ENCODE measurements at regions not wholly inside any gene's neighbourhood (a gene's known extent, or its start where the extent isn't known, plus 50 kb on each side); places are given as distances from the start of the nearest gene placed in this dataset.
"Not testable (repeated sequence)": the region's sequence is repeated elsewhere in the genome, so short reads cannot be mapped to it uniquely, and the experiment has no call there.

DNA sequence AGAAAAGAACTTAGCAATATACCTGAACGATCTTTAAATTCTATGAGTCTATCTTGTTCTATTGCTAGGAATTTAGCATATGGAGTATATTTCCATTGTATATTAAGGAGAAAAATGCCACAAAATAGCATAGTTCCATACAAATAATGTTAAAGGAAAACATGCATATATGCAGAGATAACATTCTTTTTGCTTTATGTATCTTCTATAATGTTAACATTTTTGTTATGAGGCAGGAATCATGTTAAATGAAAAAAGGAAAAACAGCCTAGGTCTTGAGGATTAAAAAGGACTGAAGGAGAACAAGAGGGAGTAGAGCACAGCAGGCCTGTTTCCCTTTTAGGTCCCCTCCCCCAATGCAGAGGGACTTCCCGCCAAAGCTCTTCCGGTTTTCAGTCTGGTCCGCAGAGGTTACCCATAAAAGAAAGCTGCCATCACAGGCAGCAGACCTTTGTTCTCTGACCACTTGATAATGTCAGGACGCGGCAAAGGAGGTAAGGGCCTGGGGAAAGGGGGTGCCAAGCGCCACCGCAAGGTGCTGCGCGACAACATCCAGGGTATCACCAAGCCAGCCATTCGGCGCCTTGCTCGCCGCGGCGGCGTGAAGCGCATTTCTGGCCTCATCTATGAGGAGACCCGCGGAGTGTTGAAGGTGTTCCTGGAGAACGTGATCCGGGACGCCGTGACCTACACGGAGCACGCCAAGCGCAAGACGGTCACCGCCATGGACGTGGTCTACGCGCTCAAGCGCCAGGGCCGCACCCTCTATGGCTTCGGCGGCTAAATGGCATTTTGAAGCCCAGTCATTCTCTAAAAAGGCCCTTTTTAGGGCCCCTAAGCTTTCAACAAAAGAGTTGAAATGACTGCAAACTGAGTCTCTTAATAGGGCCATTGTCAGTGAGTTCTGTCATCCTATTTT, 108.4 kb upstream of the PRSS16 start:
- DNase-seq: peak; percentile 33

DNA sequence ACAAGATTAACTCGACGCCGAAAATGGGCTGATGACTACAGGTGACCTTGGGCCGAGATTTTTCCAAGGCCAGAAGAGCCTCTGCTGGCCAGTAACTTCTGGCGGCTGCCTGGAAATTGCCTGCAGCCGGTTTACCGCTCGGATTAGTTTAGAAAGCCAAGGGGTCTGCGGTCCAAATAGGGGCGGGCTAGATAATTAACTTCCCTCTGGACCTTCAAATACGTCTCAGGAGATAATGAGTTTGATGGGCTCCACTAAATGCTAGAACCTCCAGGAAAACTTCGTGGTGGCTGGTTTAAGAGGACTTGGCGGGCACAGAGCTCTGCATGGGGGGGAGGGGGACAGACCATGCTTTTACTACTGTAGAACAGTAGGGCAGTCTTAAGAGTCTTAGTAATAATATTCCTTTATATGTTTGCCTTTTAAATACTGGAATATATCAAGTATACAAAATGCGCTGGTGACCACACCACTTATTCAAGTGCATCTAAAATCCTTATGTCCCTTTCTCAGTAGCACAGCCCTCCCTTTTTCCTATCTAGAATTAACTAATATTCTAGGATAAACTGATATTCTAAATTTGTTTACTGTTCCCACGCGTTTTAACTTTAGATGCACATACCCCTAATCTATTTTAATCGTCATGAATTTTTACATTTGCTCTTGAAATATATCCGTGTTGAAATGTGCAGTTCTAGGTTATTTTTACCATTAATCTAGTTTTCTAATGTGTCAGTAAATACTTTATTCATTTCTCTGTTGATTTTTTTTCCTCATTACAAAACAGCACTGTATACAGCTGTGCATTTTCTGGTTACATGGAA, 107.5 kb upstream of the PRSS16 start:
- no peak for DNase-seq

GRCh38 chr6:27140999-27141528, 106.4 kb upstream of the PRSS16 start:
- DNase-seq: no peak

DNA sequence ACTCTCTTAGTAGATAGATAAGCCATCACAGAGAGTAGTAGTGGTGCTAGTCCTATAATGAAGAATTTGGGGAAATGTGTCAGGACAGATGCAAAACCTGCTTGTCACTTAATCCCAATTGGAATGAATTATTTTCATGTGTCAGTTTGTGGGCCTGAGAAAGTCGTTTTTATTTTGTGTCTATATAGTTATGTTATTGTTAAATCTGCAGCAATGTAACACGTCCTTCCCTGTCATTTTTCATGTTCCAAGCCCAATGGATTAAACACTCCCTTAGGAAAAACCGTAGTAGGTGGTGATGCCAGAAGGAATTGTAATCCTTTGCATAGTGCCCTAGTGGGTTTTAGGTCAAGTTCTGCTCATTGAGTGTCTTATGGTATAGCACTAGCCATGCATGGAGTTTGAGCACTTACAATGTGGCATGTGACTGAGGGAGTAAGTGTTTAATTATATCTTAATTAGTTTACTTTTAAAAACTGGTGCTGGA, 105.9 kb upstream of the PRSS16 start:
- DNase-seq: no peak

- DNase-seq: not testable (repeated sequence)
Measured at GRCh38 chr6:27143020-27143388, 104.5 kb upstream of the PRSS16 start.

DNA sequence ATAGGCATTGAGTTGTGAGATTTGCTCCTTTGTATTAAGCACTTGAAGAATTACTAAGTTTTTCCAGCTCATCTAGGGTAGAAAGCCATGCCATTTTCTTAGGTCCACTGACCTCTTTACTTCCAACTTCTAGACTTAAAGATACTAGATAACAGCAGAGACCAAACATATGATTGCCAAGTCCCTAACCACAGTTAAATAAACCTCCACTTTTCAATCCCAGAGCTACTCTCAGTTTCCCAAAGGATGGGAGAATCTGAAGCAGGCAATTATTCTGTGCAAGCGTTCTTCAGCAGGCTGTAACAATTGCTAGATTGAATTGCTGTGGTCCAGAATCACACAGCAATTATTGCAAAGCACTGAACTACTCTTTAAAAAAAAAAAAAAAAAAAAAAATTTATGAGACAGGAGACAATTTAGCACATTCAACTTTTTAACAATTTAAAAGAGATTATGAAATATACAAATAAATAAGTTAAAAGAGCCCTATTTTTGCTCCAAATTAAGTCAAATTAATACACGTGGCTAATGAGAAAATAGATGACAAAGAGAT, 104.0 kb upstream of the PRSS16 start:
- no peak for DNase-seq

- no peak for DNase-seq
Measured at GRCh38 chr6:27144740-27145079, 102.8 kb upstream of the PRSS16 start.

GRCh38 chr6:27145731-27146455, 101.6 kb upstream of the PRSS16 start:
- peak; percentile 43 for DNase-seq

DNA sequence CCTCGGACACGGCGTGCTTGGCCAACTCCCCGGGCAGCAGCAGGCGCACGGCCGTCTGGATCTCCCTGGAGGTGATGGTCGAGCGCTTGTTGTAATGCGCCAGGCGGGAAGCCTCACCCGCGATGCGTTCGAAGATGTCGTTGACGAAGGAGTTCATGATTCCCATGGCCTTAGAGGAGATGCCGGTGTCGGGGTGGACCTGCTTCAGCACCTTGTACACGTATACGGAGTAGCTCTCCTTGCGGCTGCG, 101.1 kb upstream of the PRSS16 start:
- not testable (repeated sequence) for DNase-seq

GRCh38 chr6:27146706-27147505, 100.6 kb upstream of the PRSS16 start:
- DNase-seq: peak; percentile 67

DNA sequence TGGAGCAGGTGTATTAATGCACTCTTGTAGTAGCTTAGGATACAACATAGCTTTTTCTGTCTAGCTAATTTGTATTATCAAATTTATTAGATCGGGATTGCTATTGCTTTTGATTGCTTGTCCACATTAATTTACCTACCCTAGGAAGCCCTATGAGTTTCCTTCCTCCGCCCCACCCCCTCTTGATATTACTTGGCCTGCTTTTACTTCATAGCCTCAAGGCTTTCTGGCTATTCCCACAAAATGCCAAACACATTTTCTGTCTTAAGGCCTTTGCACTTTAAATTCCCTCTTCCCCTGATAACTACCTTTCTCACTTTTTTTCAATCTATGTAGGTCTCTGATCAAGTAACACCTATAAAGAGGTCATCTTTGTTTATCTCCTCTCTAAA, 99.1 kb upstream of the PRSS16 start:
- DNase-seq: no peak

- DNase-seq: no peak
Measured at GRCh38 chr6:27149150-27149549, 98.4 kb upstream of the PRSS16 start.

DNA sequence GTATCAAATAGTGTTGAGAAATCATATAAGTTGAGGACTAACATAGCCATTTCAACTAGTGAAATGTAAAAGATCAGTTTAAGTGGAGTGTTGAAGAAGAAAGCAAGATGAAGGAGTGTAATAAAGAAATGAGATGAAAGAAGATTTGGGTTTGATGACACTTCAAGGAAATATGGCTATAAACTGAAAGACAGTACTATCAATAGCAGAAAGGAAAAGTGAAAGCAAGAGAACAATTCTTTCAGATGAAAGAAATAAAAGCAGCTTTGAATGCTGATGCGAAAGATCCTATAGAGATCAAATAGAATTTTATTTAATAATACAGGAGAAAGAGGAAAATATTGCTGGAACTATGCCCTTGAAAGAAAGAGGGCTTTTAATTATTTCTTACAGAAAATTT, 92.8 kb upstream of the PRSS16 start:
- no peak for DNase-seq

DNA sequence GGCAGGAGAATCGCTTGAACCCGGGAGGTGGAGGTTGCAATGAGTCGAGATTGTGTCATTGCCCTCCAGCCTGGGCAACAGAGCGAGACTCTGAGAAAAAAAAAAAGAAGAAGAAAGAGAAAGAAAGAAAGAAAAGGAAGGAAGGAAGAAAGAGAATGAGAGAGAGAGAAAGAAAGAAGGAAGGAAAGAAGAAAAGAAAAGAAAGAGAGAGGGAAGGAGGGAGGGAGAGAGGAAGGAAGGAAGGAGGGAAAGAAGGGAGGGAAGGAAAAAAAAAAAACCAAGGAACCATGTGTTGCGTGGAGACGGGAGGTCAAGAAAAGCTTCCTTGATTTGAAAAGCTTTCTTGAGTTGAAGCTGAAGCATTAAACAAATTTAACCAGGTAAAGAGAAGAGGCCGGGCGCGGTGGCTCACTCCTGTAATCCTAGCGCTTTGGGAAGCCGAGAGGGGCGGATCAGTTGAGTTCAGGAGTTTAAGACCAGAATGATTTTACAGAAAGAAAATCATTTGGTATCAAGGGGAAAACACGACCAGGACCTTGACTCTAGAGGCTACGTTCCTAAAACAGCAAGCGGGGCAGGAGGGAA, 90.5 kb upstream of the PRSS16 start:
- DNase-seq: no peak

DNA sequence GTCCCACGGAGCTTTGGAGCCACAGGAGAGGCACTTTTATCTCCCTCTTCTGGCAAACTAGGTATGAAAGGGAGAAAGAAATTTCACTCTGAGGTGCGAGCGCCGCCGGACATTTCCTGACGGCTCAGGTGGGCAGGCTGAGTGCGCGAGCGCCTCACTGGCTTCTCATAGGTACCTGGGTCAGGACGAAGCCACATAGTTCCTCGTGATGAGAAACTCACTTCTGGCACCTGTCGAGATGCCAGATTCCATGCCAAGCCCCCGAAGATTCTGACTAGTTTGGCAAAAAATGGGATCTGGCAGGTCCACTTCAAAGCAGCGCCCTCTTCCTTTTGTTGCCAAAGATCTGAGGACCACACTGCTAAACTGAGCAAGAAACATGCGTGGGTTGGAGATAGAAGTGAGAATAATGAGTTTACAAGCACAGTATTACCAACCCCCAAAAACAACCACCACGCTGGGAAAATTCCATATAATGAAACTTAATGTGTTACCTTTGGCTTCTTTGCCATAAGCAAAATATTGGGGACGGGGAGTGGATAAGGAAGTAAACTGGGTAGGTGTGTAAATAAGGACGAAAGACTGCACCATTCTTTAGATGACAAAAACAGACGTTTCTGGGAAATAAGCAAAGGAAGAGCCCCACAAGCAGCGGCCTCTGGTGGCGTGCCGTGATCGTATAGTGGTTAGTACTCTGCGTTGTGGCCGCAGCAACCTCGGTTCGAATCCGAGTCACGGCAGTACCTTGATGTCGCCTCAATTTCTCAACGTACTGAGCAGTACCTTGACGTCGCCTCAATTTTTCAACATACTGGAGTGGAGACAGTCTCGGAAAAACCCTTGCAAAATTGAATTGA, 89.8 kb upstream of the PRSS16 start:
- peak; percentile 75 for DNase-seq

DNA sequence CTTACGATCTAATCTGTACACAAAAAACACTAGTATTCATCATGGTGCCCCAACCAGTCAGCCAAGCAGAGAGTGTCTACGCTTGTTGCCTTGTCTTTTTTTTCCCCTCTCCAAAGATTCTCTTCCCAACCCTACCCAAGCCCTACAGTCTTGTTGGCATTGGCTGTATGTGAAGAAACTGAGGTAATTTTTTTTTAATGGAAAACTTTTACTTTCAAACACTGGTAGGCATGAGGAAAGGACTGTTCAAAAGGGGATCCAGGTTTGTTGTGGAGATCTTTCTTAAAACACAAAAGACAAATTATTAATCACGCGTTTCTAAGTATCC, 89.2 kb upstream of the PRSS16 start:
- no peak for DNase-seq

DNA sequence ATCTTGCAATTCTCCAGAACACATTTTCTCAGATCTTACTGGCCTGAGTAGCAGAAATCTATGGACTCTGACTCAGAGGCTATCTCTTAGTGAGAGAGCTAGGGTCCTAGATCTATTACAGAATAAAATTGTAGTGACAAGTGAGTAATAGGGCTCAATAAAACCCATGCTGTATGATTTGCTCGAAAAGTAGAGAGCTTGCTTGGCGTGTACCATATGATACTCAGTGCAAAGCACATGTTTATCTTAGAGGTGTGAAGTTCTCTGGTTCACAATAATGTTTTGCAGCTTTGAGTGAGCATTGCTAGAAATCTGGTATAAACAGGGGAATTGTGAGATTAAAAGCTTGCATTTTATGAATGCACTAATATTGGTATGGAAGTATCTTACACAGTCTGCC, 87.8 kb upstream of the PRSS16 start:
- no peak for DNase-seq

- DNase-seq: no peak
Measured at GRCh38 chr6:27161115-27161514, 86.4 kb upstream of the PRSS16 start.

GRCh38 chr6:27161603-27161945, 85.9 kb upstream of the PRSS16 start:
- DNase-seq: no peak

- DNase-seq: no peak
Measured at GRCh38 chr6:27161946-27162603, 85.4 kb upstream of the PRSS16 start.

DNA sequence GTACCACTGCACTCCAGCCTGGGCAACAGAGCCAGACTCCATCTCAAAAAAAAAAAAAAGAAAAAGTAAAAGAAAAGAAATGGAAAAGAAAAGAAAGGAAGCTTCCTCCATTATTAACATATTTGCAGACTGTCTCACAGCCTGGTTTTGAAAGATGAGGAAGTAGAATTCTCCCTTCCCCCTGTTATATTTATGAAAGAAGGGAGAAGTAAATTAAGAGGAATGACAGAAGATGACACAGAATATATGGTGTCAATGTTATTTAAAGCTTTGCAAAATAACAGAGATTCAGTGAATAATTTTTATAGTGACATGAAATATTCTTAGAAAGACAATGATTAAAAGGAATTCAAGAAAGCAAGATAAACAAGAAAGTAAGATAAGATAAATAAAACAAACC, 83.7 kb upstream of the PRSS16 start:
- DNase-seq: no peak
